HG03378 (cell line): ENCODE measurements at regions not wholly inside any gene's neighbourhood (a gene's known extent, or its start where the extent isn't known, plus 50 kb on each side); places are given as distances from the start of the nearest gene placed in this dataset.

Experiments used
- ATAC-seq: cut with Tn5 transposase; IDR thresholded peaks from one replicate; pipeline ENCODE4 v1.9.1; 2021; ENCODE audit warnings: mild to moderate bottlenecking, moderate library complexity; ENCODE audit not compliant: unreplicated experiment

GRCh38 chr1:25105836-25106235 is 126.5 kb downstream of the SYF2 start:
- no peak for ATAC-seq

- ATAC-seq, result no peak
Measured at GRCh38 chr1:25104932-25105561, 127.3 kb downstream of the SYF2 start.

GRCh38 chr1:25103164-25103795 is 129.0 kb downstream of the SYF2 start:
- no peak for ATAC-seq

GRCh38 chr1:25100151-25100833 is 132.0 kb downstream of the SYF2 start:
- no peak for ATAC-seq

GRCh38 chr1:25099343-25099951 is 132.9 kb downstream of the SYF2 start:
- no peak for ATAC-seq

- ATAC-seq, result no peak
Measured at GRCh38 chr1:25098717-25099116, 133.6 kb downstream of the SYF2 start.

GRCh38 chr1:25096307-25097150 is 135.8 kb downstream of the SYF2 start:
- no peak for ATAC-seq

- no peak for ATAC-seq
Measured at GRCh38 chr1:25095635-25096200, 136.6 kb downstream of the SYF2 start.

- ATAC-seq, result no peak
Measured at GRCh38 chr1:25094995-25095394, 137.3 kb downstream of the SYF2 start.

GRCh38 chr1:25094229-25094628 is 138.1 kb downstream of the SYF2 start:
- ATAC-seq, result no peak

GRCh38 chr1:25091658-25092057 is 140.6 kb downstream of the SYF2 start:
- ATAC-seq, result no peak

- no peak for ATAC-seq
Measured at GRCh38 chr1:25090707-25091422, 141.4 kb downstream of the SYF2 start.

GRCh38 chr1:25089772-25090171 is 142.5 kb downstream of the SYF2 start:
- ATAC-seq, result no peak

- ATAC-seq, result no peak
Measured at GRCh38 chr1:25088946-25089345, 143.4 kb downstream of the SYF2 start.

- ATAC-seq, result no peak
Measured at GRCh38 chr1:25088180-25088701, 144.1 kb downstream of the SYF2 start.

GRCh38 chr1:25086518-25087079 is 145.7 kb downstream of the SYF2 start:
- ATAC-seq, result no peak

GRCh38 chr1:25084407-25084806 is 147.9 kb downstream of the SYF2 start:
- no peak for ATAC-seq

- ATAC-seq, result no peak
Measured at GRCh38 chr1:25083481-25084345, 148.6 kb downstream of the SYF2 start.
